ENCODE measurements at regions not wholly inside any gene's neighbourhood (a gene's known extent, or its start where the extent isn't known, plus 50 kb on each side); places are given as distances from the start of the nearest gene placed in this dataset.

DNA sequence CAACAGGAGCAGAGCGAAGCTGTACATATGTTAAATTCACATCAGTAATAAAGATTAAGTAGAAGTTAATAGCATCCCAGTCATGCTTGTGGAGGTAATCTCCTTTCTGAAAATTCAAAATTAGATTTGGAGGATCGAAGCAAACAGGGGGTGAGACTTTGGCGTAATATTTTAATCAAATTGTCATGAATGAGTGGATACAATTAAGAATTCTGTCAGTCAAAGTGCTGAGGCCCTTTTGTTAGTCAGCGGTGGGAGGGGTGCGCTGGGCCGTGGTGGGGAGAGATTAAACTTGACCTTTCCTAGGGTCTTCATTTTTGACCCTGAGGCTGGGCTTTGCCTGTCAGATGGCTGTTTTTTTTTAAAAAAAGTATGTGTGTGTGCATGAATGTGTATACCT, 226.7 kb downstream of the VRK1 start:
- no peaks in the 10 kb centered on the region for H3K27me3 ChIP-seq (ENCODE audit: control insufficient read depth, insufficient read depth, low read length)
- no peak overlapping the region for H2BK5ac ChIP-seq (ENCODE audit: low read depth, low read length, poor library complexity, severe bottlenecking)
- no peak overlapping the region for H3K14ac ChIP-seq (replicated peaks; ENCODE audit: low read depth, low read length)
- ChIA-PET POLR2A (ENCODE audit: unreplicated experiment) (no interaction called here), CTCF (no interaction called here)
- no peak overlapping the region for H2BK15ac ChIP-seq (ENCODE audit: low read depth, low read length)
- no peak overlapping the region for H2AK9ac ChIP-seq (replicated peaks; ENCODE audit: low read depth, low read length, poor library complexity)
- H4K91ac ChIP-seq (ENCODE audit: insufficient read depth, low read depth, low read length) = no peak overlapping the region
- no peak overlapping the region for H3K56ac ChIP-seq (ENCODE audit: extremely low read depth, insufficient read depth, low read length)
- H3K4me1 ChIP-seq (ENCODE audit: control insufficient read depth, insufficient read depth, low read length) = no peaks in the 10 kb centered on the region
- no peak for DNase-seq
- no peak overlapping the region for H2BK120ac ChIP-seq (ENCODE audit: low read depth, low read length)
- no peak overlapping the region for H3K9ac ChIP-seq (ENCODE audit: low read depth, low read length)
- H4K8ac ChIP-seq (ENCODE audit: low read depth in 2 of 2, low read length in 2 of 2) = no peak overlapping the region
- no peak overlapping the region for H2AFZ ChIP-seq (replicated peaks; ENCODE audit: low read length, poor library complexity)
- WGBS, 2 experiments (ENCODE audit: extremely low coverage in 2 of 2, insufficient read length in 1 of 2) = 59% methylated on average over 5 of the region's 6 CpGs; no CpG with 5 or more reads in 1 of the 2 experiments
- H4K20me1 ChIP-seq (ENCODE audit: insufficient read depth, low read length) = no peaks in the 10 kb centered on the region
- H4K5ac ChIP-seq (ENCODE audit: low read depth, low read length) = no peak overlapping the region
- no peak overlapping the region for H3K27ac ChIP-seq (ENCODE audit: insufficient read depth, low read length)
- no peak for TF ChIP-seq CEBPB (IDR thresholded peaks at IDR 0.05; ENCODE audit: low read depth, low read length)
- TF ChIP-seq, protein P1, sequence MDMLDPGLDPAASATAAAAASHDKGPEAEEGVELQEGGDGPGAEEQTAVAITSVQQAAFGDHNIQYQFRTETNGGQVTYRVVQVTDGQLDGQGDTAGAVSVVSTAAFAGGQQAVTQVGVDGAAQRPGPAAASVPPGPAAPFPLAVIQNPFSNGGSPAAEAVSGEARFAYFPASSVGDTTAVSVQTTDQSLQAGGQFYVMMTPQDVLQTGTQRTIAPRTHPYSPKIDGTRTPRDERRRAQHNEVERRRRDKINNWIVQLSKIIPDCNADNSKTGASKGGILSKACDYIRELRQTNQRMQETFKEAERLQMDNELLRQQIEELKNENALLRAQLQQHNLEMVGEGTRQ (IDR thresholded peaks at IDR 0.05; ENCODE audit: low read depth, low read length) = no peak
- no peak for TF ChIP-seq CHD1 (IDR thresholded peaks at IDR 0.05; ENCODE audit: low read depth, low read length)
- no peak for TF ChIP-seq POLR2A (IDR thresholded peaks at IDR 0.05; ENCODE audit: low read depth, low read length)
- no peak for TF ChIP-seq RAD21 (IDR thresholded peaks at IDR 0.05; ENCODE audit: low read length)
- TF ChIP-seq MAZ (IDR thresholded peaks at IDR 0.05; ENCODE audit: borderline replicate concordance, low read depth, low read length) = no peak
- no peak for TF ChIP-seq RCOR1 (IDR thresholded peaks at IDR 0.05; ENCODE audit: insufficient replicate concordance, low read length)
- TF ChIP-seq BHLHE40 (IDR thresholded peaks at IDR 0.05; ENCODE audit: low read depth, low read length) = no peak
- TF ChIP-seq, protein P2, sequence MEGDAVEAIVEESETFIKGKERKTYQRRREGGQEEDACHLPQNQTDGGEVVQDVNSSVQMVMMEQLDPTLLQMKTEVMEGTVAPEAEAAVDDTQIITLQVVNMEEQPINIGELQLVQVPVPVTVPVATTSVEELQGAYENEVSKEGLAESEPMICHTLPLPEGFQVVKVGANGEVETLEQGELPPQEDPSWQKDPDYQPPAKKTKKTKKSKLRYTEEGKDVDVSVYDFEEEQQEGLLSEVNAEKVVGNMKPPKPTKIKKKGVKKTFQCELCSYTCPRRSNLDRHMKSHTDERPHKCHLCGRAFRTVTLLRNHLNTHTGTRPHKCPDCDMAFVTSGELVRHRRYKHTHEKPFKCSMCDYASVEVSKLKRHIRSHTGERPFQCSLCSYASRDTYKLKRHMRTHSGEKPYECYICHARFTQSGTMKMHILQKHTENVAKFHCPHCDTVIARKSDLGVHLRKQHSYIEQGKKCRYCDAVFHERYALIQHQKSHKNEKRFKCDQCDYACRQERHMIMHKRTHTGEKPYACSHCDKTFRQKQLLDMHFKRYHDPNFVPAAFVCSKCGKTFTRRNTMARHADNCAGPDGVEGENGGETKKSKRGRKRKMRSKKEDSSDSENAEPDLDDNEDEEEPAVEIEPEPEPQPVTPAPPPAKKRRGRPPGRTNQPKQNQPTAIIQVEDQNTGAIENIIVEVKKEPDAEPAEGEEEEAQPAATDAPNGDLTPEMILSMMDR (conservative IDR thresholded peaks at IDR 0.05; ENCODE audit: low read depth, low read length) = no peak
- TF ChIP-seq, protein P3, sequence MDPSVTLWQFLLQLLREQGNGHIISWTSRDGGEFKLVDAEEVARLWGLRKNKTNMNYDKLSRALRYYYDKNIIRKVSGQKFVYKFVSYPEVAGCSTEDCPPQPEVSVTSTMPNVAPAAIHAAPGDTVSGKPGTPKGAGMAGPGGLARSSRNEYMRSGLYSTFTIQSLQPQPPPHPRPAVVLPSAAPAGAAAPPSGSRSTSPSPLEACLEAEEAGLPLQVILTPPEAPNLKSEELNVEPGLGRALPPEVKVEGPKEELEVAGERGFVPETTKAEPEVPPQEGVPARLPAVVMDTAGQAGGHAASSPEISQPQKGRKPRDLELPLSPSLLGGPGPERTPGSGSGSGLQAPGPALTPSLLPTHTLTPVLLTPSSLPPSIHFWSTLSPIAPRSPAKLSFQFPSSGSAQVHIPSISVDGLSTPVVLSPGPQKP (IDR thresholded peaks at IDR 0.05; ENCODE audit: borderline replicate concordance, low read depth, low read length) = no peak
- no peak for TF ChIP-seq MXI1 (IDR thresholded peaks at IDR 0.05; ENCODE audit: borderline replicate concordance, low read depth, low read length)
- no peak for TF ChIP-seq SMC3 (IDR thresholded peaks at IDR 0.05; ENCODE audit: low read depth, low read length)
- no peak for TF ChIP-seq RFX5 (IDR thresholded peaks at IDR 0.05; ENCODE audit: low read depth, low read length)
- no peak for TF ChIP-seq NFE2L2 (IDR thresholded peaks at IDR 0.05; ENCODE audit: low read depth, low read length)
- no peak for TF ChIP-seq MAFK (IDR thresholded peaks at IDR 0.05; ENCODE audit: low read depth, low read length)
- no peak for TF ChIP-seq FOS (IDR thresholded peaks at IDR 0.05; ENCODE audit: low read depth, low read length)
- in situ Hi-C loops (cut with MboI; ENCODE audit: low sequenced_read_pairs) = no loop called here
- H3K4me3 ChIP-seq (ENCODE audit: insufficient read depth, low read depth, low read length) = no peak overlapping the region
- dilution Hi-C loops (cut with HindIII; ENCODE audit: low sequenced_read_pairs, unreplicated experiment) = no loop called here
- intact Hi-C loops (cut with micrococcal nuclease) = no loop called here
- no peak overlapping the region for H2AK5ac ChIP-seq (ENCODE audit: low read depth, low read length)
- no TSS peak for BruUV-seq (replicated peaks)
- no peak overlapping the region for H3K4ac ChIP-seq (ENCODE audit: low read depth, low read length)
- H3K9me1 ChIP-seq (ENCODE audit: insufficient read depth, low read length) = no peaks in the 10 kb centered on the region
- no peak overlapping the region for H3K4me2 ChIP-seq (ENCODE audit: low read depth, low read length)
- no peak overlapping the region for H2BK20ac ChIP-seq (ENCODE audit: low read depth, low read length)
- H3K9me3 ChIP-seq (ENCODE audit: control insufficient read depth, insufficient read depth, low read length) = peaks cover 41% of the 10 kb centered on the region
- no peak overlapping the region for H3K18ac ChIP-seq (ENCODE audit: low read depth, low read length)
- H3K79me1 ChIP-seq (ENCODE audit: low read depth in 1 of 2, low read length in 2 of 2) = no peaks in the 10 kb centered on the region
- no peaks in the 10 kb centered on the region for H3K36me3 ChIP-seq (ENCODE audit: control insufficient read depth, insufficient read depth, low read length)
- no peak for ATAC-seq (ENCODE audit: low read depth)
- H3K23ac ChIP-seq (ENCODE audit: low read depth, low read length) = no peak overlapping the region

Measured in IMR-90 (cell line).